RWPE2 (cell line): ENCODE measurements at regions not wholly inside any gene's neighbourhood (a gene's known extent, or its start where the extent isn't known, plus 50 kb on each side); places are given as distances from the start of the nearest gene placed in this dataset.
"Not testable (repeated sequence)": the region's sequence is repeated elsewhere in the genome, so short reads cannot be mapped to it uniquely, and the experiment has no call there.

Source experiments
- ATAC-seq: fragments of 200-7000 bp; cut with Tn5 transposase; 3 replicates; pipeline ENCODE4 v1.9.1; 2021; ENCODE audit warnings: low read depth
- DNase-seq: peaks from one replicate; pipeline ENCODE4 v3.0.0-alpha.2; 2020; ENCODE audit warnings: low spot score
- H3K27ac ChIP-seq: fragments of 450-650 bp; 2 replicates; pipeline ENCODE4 v1.5.1; 2017; ENCODE audit warnings: mild to moderate bottlenecking; ENCODE audit not compliant: poor library complexity, severe bottlenecking
- H3K27me3 ChIP-seq: fragments of 250-450 bp; sonication (Bioruptor Pico); 2 replicates; pipeline ENCODE4 v1.5.1; 2021; ENCODE audit warnings: mild to moderate bottlenecking, moderate library complexity; ENCODE audit not compliant: insufficient read depth, poor library complexity, severe bottlenecking
- H3K36me3 ChIP-seq: fragments of 250-450 bp; sonication (Bioruptor Pico); 2 replicates; pipeline ENCODE4 v1.5.1; 2020; ENCODE audit warnings: low read depth, mild to moderate bottlenecking, moderate library complexity
- H3K4me1 ChIP-seq: fragments of 250-450 bp; sonication (Bioruptor Pico); 2 replicates; pipeline ENCODE4 v1.5.1; 2021; ENCODE audit warnings: mild to moderate bottlenecking, moderate library complexity; ENCODE audit not compliant: insufficient read depth, poor library complexity, severe bottlenecking
- H3K4me3 ChIP-seq: fragments of 250-450 bp; sonication (Bioruptor Pico); 2 replicates; pipeline ENCODE4 v1.5.1; 2021; ENCODE audit warnings: mild to moderate bottlenecking, moderate library complexity; ENCODE audit not compliant: severe bottlenecking
- H3K9me3 ChIP-seq: fragments of 250-450 bp; sonication (Bioruptor Pico); 2 replicates; pipeline ENCODE4 v1.5.1; 2021; ENCODE audit warnings: mild to moderate bottlenecking, moderate library complexity; ENCODE audit not compliant: severe bottlenecking
- TF ChIP-seq, protein P1 (sequence below): fragments of 450-650 bp; IDR thresholded peaks from one replicate; pipeline ENCODE4 v1.5.1; 2017; ENCODE audit warnings: mild to moderate bottlenecking, moderate library complexity; ENCODE audit not compliant: poor library complexity, severe bottlenecking

- ATAC-seq: no peak
- H3K36me3 ChIP-seq: no peaks in the 10 kb centered on the region
- H3K27ac ChIP-seq: no peak overlapping the region
- no peak for DNase-seq
- no peak overlapping the region for H3K4me3 ChIP-seq
- TF ChIP-seq, protein P1, sequence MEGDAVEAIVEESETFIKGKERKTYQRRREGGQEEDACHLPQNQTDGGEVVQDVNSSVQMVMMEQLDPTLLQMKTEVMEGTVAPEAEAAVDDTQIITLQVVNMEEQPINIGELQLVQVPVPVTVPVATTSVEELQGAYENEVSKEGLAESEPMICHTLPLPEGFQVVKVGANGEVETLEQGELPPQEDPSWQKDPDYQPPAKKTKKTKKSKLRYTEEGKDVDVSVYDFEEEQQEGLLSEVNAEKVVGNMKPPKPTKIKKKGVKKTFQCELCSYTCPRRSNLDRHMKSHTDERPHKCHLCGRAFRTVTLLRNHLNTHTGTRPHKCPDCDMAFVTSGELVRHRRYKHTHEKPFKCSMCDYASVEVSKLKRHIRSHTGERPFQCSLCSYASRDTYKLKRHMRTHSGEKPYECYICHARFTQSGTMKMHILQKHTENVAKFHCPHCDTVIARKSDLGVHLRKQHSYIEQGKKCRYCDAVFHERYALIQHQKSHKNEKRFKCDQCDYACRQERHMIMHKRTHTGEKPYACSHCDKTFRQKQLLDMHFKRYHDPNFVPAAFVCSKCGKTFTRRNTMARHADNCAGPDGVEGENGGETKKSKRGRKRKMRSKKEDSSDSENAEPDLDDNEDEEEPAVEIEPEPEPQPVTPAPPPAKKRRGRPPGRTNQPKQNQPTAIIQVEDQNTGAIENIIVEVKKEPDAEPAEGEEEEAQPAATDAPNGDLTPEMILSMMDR: no peak
- H3K27me3 ChIP-seq: no peaks in the 10 kb centered on the region
- no peaks in the 10 kb centered on the region for H3K4me1 ChIP-seq
- H3K9me3 ChIP-seq: no peaks in the 10 kb centered on the region
Observed at GRCh38 chr17:31738067-31738466, 121.0 kb downstream of the COPRS start.

GRCh38 chr17:31736855-31737625, 122.0 kb downstream of the COPRS start:
- TF ChIP-seq, protein P1: no peak
- Histone ChIP-seq H3K4me3 (no peak overlapping the region), H3K9me3 (no peaks in the 10 kb centered on the region), H3K27ac (no peak overlapping the region), H3K36me3 (no peaks in the 10 kb centered on the region), H3K27me3 (no peaks in the 10 kb centered on the region), H3K4me1 (no peaks in the 10 kb centered on the region)
- DNase-seq: no peak
- no peak for ATAC-seq

DNA sequence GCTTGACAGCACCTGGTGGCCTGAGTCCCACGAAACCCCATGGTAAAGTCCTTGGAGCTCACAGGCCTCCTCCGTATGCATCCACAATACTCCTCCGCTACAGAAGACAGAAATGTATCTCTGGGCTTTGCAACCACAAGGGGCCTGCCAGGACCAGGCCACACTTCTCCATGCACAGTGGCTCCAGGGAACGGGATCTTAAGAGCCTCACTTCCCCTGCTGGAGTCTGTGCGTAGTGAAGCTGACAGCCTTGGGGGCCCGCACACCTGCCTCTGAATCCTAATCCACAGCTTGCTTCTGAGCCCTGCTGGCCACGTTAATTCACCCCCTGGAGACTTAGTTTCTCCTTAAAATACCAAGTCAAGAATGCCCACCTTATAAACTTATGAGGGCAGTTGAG, 125.7 kb downstream of the COPRS start:
- DNase-seq (no peak), ATAC-seq (no peak)
- Histone ChIP-seq H3K4me3 (no peak overlapping the region), H3K27me3 (no peaks in the 10 kb centered on the region), H3K36me3 (no peaks in the 10 kb centered on the region), H3K9me3 (no peaks in the 10 kb centered on the region), H3K27ac (no peak overlapping the region), H3K4me1 (no peaks in the 10 kb centered on the region)
- TF ChIP-seq, protein P1: no peak

- not testable (repeated sequence) for H3K4me3 ChIP-seq, H3K9me3 ChIP-seq, H3K4me1 ChIP-seq, H3K27me3 ChIP-seq, H3K27ac ChIP-seq, DNase-seq, ATAC-seq, H3K36me3 ChIP-seq
Observed at GRCh38 chr17:31731585-31732154, 127.4 kb downstream of the COPRS start.

DNA sequence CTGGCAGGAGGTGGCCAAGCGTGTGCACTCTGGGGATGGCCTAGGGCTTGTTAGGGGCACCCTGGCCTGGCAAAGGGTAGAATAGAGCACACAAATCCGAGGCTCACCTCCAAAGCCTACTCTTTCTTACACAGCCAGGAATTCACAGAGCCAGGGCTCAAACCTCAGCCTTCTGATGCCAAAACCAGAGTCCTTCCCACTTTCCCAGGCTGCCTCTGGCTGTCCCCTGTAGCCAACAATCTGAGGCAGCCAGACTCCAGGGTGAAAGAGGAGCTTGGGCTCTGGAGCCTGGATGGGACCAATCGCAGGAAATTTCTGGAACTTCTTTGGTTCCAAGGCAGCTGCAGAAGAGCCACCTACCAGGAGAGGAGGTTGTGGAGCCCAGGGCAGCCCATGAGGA, 127.9 kb downstream of the COPRS start:
- ATAC-seq (no peak), DNase-seq (no peak)
- no peak overlapping the region for H3K4me3 ChIP-seq
- TF ChIP-seq, protein P1: no peak
- no peaks in the 10 kb centered on the region for H3K9me3 ChIP-seq
- no peaks in the 10 kb centered on the region for H3K27me3 ChIP-seq
- no peak overlapping the region for H3K27ac ChIP-seq
- peaks cover 7% of the 10 kb centered on the region for H3K4me1 ChIP-seq
- H3K36me3 ChIP-seq: no peaks in the 10 kb centered on the region
